Karpas-422 (cell line): ENCODE measurements at regions not wholly inside any gene's neighbourhood (a gene's known extent, or its start where the extent isn't known, plus 50 kb on each side); places are given as distances from the start of the nearest gene placed in this dataset.

Experiments
- DNase-seq: peaks from one replicate; pipeline ENCODE4 v3.0.0-alpha.2; 2015
- H2AFZ ChIP-seq: fragments of 200-600 bp; sonication (generic); 2 replicates; pipeline ENCODE4 v1.6.1; 2014; ENCODE audit warnings: antibody characterized with exemption, low read length, mixed read lengths
- H3K27ac ChIP-seq: fragments of 200-600 bp; sonication (generic); 2 replicates; pipeline ENCODE4 v1.5.1; 2014; ENCODE audit warnings: mild to moderate bottlenecking, low read length, moderate library complexity
- H3K27me3 ChIP-seq: fragments of 200-600 bp; sonication (generic); 2 replicates; pipeline ENCODE4 v1.6.1; 2014; ENCODE audit warnings: low read length, mixed read lengths
- H3K36me3 ChIP-seq: fragments of 200-600 bp; sonication (generic); 2 replicates; pipeline ENCODE4 v1.6.1; 2014; ENCODE audit warnings: low read length, mixed read lengths; ENCODE audit not compliant: insufficient read depth
- H3K4me1 ChIP-seq: fragments of 200-600 bp; sonication (generic); 2 replicates; pipeline ENCODE4 v1.6.1; 2014; ENCODE audit warnings: mild to moderate bottlenecking, low read length, mixed read lengths
- H3K4me2 ChIP-seq: fragments of 200-600 bp; sonication (generic); 2 replicates; pipeline ENCODE4 v1.6.1; 2014; ENCODE audit warnings: low read length, low read depth, mild to moderate bottlenecking; ENCODE audit not compliant: poor library complexity, severe bottlenecking
- H3K4me3 ChIP-seq: fragments of 200-600 bp; sonication (generic); 2 replicates; pipeline ENCODE4 v1.5.1; 2014; ENCODE audit warnings: mild to moderate bottlenecking, antibody characterized with exemption, low read length, mixed read lengths
- H3K79me2 ChIP-seq: fragments of 200-600 bp; sonication (generic); 2 replicates; pipeline ENCODE4 v1.6.1; 2014; ENCODE audit warnings: mild to moderate bottlenecking, low read length, mixed read lengths
- H3K9ac ChIP-seq: fragments of 200-600 bp; sonication (generic); 2 replicates; pipeline ENCODE4 v1.6.0; 2014; ENCODE audit warnings: low read length
- H3K9me2 ChIP-seq: fragments of 200-600 bp; sonication (generic), shearing (Covaris generic); replicated peaks from 2 replicates; pipeline ENCODE4 v1.6.0; 2014; ENCODE audit warnings: mild to moderate bottlenecking, low read length, moderate library complexity; ENCODE audit not compliant: insufficient read depth
- H3K9me3 ChIP-seq: fragments of 300-700, 200-600 bp; sonication (generic); 2 replicates; pipeline ENCODE4 v1.6.1; 2014; ENCODE audit warnings: low read length, mixed read lengths
- H4K20me1 ChIP-seq: fragments of 200-600 bp; sonication (generic); 2 replicates; pipeline ENCODE4 v1.6.1; 2014; ENCODE audit warnings: mild to moderate bottlenecking, antibody characterized with exemption, low read length, low read depth; ENCODE audit not compliant: insufficient read depth

DNA sequence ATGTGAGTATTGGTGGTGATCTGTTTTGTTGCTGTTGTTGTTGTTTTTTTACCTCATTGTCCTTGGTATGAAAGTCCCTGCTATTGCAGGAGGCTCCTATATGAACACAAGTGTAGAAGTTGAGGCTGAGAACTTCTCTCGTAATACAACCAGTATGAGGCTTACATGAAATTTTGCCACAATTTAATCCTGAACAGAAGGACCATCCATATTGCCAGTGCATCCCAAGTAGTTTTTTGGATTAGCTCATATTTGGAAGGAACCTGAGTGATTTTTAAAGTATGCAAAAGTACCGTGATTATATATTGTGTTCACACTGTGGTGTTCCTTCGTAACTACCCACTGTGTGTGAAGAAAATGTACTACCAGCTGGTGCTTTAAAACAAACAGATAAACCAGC is 2095.5 kb upstream of the WWC1 start:
- Histone ChIP-seq H3K36me3 (no peaks in the 10 kb centered on the region), H3K4me3 (no peak overlapping the region), H3K9ac (no peak overlapping the region), H3K4me1 (no peaks in the 10 kb centered on the region), H3K79me2 (no peaks in the 10 kb centered on the region), H3K9me2 (no peaks in the 10 kb centered on the region), H2AFZ (no peak overlapping the region), H3K27ac (no peak overlapping the region), H4K20me1 (no peaks in the 10 kb centered on the region), H3K9me3 (peaks cover 22% of the 10 kb centered on the region), H3K27me3 (no peaks in the 10 kb centered on the region), H3K4me2 (no peak overlapping the region)
- DNase-seq = no peak

DNA sequence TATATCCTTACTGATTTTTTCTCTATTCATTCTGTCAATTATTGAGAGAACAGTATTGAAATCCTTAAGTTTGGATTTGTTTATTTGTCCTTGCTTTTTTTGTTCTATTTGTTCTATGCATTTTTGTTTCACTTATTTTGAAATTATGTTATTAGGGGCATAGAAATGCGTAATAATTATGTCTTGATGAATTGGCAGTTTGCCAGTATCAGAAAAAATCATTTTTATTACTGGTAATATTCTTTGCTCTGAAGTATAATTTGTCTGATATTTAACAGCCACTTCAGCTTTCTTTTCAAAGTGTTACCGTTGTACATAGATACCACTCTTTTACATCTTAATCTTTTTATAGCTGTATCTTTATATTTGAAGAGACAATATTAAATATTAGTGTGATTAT is 2090.9 kb upstream of the WWC1 start:
- Histone ChIP-seq H3K27me3 (no peaks in the 10 kb centered on the region), H3K9me3 (peaks cover 21% of the 10 kb centered on the region), H3K4me2 (no peak overlapping the region)

DNA sequence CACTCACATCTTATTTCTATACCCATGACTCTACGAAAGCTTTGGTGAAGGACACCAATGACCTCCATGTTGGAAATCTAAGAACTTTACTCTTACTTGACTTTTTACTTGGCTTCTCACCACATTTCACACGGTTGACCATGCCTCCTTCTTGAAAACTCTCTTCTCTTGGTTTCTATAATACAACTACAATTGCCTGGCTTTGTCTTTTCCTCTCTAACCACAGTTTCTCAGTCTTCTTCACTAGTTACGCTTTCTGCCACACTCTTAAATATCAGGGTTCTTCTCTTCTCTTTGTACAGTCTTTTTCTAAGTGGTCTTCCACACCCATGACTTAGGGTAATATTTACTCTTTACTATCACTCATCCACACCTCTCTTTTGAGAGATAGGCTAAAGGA is 2079.8 kb upstream of the WWC1 start:
- Histone ChIP-seq H2AFZ (no peak overlapping the region), H3K4me1 (no peaks in the 10 kb centered on the region), H3K9me2 (no peaks in the 10 kb centered on the region), H3K36me3 (no peaks in the 10 kb centered on the region), H3K4me3 (no peak overlapping the region), H3K27ac (no peak overlapping the region), H3K9ac (no peak overlapping the region), H3K79me2 (no peaks in the 10 kb centered on the region), H4K20me1 (no peaks in the 10 kb centered on the region), H3K9me3 (peaks cover 12% of the 10 kb centered on the region), H3K27me3 (no peaks in the 10 kb centered on the region), H3K4me2 (no peak overlapping the region)
- DNase-seq = no peak

More for the DNA sequence above, 2090.9 kb upstream of the WWC1 start:
- H2AFZ ChIP-seq = no peak overlapping the region
- H4K20me1 ChIP-seq = no peaks in the 10 kb centered on the region
- H3K27ac ChIP-seq = no peak overlapping the region
- no peaks in the 10 kb centered on the region for H3K36me3 ChIP-seq
- H3K4me1 ChIP-seq = no peaks in the 10 kb centered on the region
- no peak overlapping the region for H3K4me3 ChIP-seq
- H3K9ac ChIP-seq = no peak overlapping the region
- H3K79me2 ChIP-seq = no peaks in the 10 kb centered on the region
- DNase-seq = no peak
- no peaks in the 10 kb centered on the region for H3K9me2 ChIP-seq

- Histone ChIP-seq H3K9me3 (peaks cover 25% of the 10 kb centered on the region), H3K9me2 (no peaks in the 10 kb centered on the region), H3K4me1 (no peaks in the 10 kb centered on the region), H3K79me2 (no peaks in the 10 kb centered on the region), H4K20me1 (no peaks in the 10 kb centered on the region), H3K4me2 (no peak overlapping the region), H3K9ac (no peak overlapping the region), H3K4me3 (no peak overlapping the region), H2AFZ (no peak overlapping the region), H3K27me3 (no peaks in the 10 kb centered on the region), H3K36me3 (no peaks in the 10 kb centered on the region), H3K27ac (no peak overlapping the region)
- no peak for DNase-seq
These were observed 2055.1 kb upstream of the WWC1 start for GRCh38 chr5:166236327-166236726.

GRCh38 chr5:166240705-166241104 is 2050.7 kb upstream of the WWC1 start:
- Histone ChIP-seq H3K79me2 (no peaks in the 10 kb centered on the region), H3K4me1 (no peaks in the 10 kb centered on the region), H3K9ac (no peak overlapping the region), H3K9me2 (no peaks in the 10 kb centered on the region), H2AFZ (no peak overlapping the region), H3K27me3 (no peaks in the 10 kb centered on the region), H4K20me1 (no peaks in the 10 kb centered on the region), H3K9me3 (peaks cover 8% of the 10 kb centered on the region), H3K36me3 (no peaks in the 10 kb centered on the region), H3K4me2 (no peak overlapping the region), H3K27ac (no peak overlapping the region), H3K4me3 (no peak overlapping the region)
- no peak for DNase-seq

GRCh38 chr5:166245556-166245955 is 2045.9 kb upstream of the WWC1 start:
- no peaks in the 10 kb centered on the region for H3K79me2 ChIP-seq

DNA sequence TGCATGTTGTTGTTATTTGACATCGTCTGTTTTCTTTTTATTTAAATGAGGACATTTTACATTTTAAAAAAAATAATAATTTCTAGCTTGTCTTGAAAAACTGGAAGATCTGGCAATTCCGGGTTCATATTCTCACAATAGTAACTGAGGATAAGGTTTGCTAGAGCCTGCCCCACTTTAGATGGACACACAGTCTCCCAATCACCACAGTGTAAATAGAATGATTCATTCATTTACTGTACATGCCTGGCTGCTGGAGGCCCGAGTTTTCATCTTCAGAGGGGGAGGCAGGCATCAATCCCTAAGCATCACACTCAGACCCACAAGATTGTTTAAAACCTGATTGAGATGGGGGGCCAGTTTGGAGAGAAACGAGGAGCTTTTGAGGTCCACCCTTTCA is 2039.7 kb upstream of the WWC1 start:
- no peak overlapping the region for H3K4me2 ChIP-seq
- no peak for DNase-seq
- no peaks in the 10 kb centered on the region for H3K36me3 ChIP-seq
- H2AFZ ChIP-seq = no peak overlapping the region
- no peak overlapping the region for H3K27ac ChIP-seq
- no peaks in the 10 kb centered on the region for H3K27me3 ChIP-seq
- H3K4me3 ChIP-seq = no peak overlapping the region
- H3K79me2 ChIP-seq = no peaks in the 10 kb centered on the region
- H3K9me3 ChIP-seq = peaks cover 7% of the 10 kb centered on the region
- H3K4me1 ChIP-seq = no peaks in the 10 kb centered on the region
- H3K9me2 ChIP-seq = no peaks in the 10 kb centered on the region
- H4K20me1 ChIP-seq = no peaks in the 10 kb centered on the region
- H3K9ac ChIP-seq = no peak overlapping the region

More at GRCh38 chr5:166245556-166245955, 2045.9 kb upstream of the WWC1 start:
- no peaks in the 10 kb centered on the region for H4K20me1 ChIP-seq
- H3K27ac ChIP-seq = no peak overlapping the region
- no peaks in the 10 kb centered on the region for H3K36me3 ChIP-seq
- no peaks in the 10 kb centered on the region for H3K4me1 ChIP-seq
- no peak for DNase-seq
- no peaks in the 10 kb centered on the region for H3K9me2 ChIP-seq
- no peak overlapping the region for H2AFZ ChIP-seq
- no peak overlapping the region for H3K4me2 ChIP-seq
- H3K9ac ChIP-seq = no peak overlapping the region
- no peak overlapping the region for H3K4me3 ChIP-seq
- peaks cover 10% of the 10 kb centered on the region for H3K9me3 ChIP-seq
- H3K27me3 ChIP-seq = no peaks in the 10 kb centered on the region

DNA sequence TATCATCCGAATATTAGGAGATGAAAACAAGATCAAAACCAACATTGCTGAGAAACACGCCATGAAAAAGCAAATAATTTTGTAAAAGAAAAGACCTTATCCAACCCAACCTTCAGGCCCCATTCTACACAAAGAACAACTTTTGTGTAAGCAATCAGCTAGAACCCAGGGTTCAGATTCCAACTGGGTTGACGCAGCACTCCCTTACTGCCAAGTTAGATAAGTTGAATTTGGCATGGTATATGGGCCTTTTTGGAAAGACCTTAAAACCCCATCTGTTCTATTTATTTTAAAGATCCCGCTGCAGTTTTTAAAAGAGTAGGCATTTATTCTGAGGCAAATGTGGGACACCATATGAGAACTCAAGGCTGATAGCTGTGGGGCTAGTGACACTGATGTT is 2033.8 kb upstream of the WWC1 start:
- no peak overlapping the region for H2AFZ ChIP-seq
- H3K9me3 ChIP-seq = peaks cover 9% of the 10 kb centered on the region
- no peak overlapping the region for H3K4me3 ChIP-seq
- no peaks in the 10 kb centered on the region for H3K9me2 ChIP-seq
- no peaks in the 10 kb centered on the region for H3K4me1 ChIP-seq
- no peaks in the 10 kb centered on the region for H3K79me2 ChIP-seq
- no peak overlapping the region for H3K27ac ChIP-seq
- no peaks in the 10 kb centered on the region for H4K20me1 ChIP-seq
- H3K9ac ChIP-seq = no peak overlapping the region
- no peaks in the 10 kb centered on the region for H3K27me3 ChIP-seq
- no peak overlapping the region for H3K4me2 ChIP-seq
- DNase-seq = no peak
- H3K36me3 ChIP-seq = no peaks in the 10 kb centered on the region

- DNase-seq = no peak
- Histone ChIP-seq H3K27ac (no peak overlapping the region), H3K36me3 (no peaks in the 10 kb centered on the region), H3K9me3 (peaks cover 10% of the 10 kb centered on the region), H2AFZ (no peak overlapping the region), H3K4me1 (no peaks in the 10 kb centered on the region), H3K27me3 (no peaks in the 10 kb centered on the region), H3K4me2 (no peak overlapping the region), H3K9ac (no peak overlapping the region), H4K20me1 (no peaks in the 10 kb centered on the region), H3K9me2 (no peaks in the 10 kb centered on the region), H3K79me2 (no peaks in the 10 kb centered on the region), H3K4me3 (no peak overlapping the region)
These were observed 2029.0 kb upstream of the WWC1 start for GRCh38 chr5:166262395-166262794.
